ENCODE measurements at regions not wholly inside any gene's neighbourhood (a gene's known extent, or its start where the extent isn't known, plus 50 kb on each side); places are given as distances from the start of the nearest gene placed in this dataset.

DNA sequence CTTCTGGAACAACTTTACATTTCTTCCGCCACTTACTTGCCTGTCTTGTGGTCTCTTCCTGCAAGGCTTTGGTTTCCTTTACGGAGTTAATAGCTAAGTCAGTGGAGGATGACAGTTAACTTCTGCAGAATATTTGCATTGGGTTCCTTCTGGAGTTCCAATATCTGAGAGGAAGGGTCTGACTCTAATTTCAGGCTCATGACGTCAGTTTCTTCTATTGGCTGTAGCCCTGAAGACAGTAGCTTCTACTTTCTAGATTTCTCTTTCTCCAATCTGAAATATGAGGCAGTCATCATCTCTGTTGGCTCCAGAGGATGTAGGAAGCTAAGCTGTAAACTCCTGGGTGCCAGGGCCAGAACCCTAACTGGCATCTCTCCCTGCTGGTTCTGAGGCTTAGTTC, 76.7 kb downstream of the FRMPD3 start:
- no peaks in the 10 kb centered on the region for H3K27me3 ChIP-seq
- H3K4me1 ChIP-seq: peaks cover 0 to 8% of the 10 kb centered on the region in 2 donors
- no peak overlapping the region for H3K4me3 ChIP-seq (replicated peaks in 1 of 3)
- whole genome bisulfite sequencing, 2 donors: 93 to 94% methylated on average over 3 of the region's 3 CpGs
- no peak for DNase-seq
- TF ChIP-seq, protein P1, sequence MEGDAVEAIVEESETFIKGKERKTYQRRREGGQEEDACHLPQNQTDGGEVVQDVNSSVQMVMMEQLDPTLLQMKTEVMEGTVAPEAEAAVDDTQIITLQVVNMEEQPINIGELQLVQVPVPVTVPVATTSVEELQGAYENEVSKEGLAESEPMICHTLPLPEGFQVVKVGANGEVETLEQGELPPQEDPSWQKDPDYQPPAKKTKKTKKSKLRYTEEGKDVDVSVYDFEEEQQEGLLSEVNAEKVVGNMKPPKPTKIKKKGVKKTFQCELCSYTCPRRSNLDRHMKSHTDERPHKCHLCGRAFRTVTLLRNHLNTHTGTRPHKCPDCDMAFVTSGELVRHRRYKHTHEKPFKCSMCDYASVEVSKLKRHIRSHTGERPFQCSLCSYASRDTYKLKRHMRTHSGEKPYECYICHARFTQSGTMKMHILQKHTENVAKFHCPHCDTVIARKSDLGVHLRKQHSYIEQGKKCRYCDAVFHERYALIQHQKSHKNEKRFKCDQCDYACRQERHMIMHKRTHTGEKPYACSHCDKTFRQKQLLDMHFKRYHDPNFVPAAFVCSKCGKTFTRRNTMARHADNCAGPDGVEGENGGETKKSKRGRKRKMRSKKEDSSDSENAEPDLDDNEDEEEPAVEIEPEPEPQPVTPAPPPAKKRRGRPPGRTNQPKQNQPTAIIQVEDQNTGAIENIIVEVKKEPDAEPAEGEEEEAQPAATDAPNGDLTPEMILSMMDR (IDR thresholded peaks at IDR 0.05): no peak
- TF ChIP-seq POLR2A (IDR thresholded peaks at IDR 0.05): no peak
- peak overlapping the region in 1 of 3 donors; percentile 21 for H3K27ac ChIP-seq
- intact Hi-C loops (cut with DNase I): no loop called here
- no peaks in the 10 kb centered on the region for H3K9me3 ChIP-seq
- H3K36me3 ChIP-seq: no peaks in the 10 kb centered on the region

DNA sequence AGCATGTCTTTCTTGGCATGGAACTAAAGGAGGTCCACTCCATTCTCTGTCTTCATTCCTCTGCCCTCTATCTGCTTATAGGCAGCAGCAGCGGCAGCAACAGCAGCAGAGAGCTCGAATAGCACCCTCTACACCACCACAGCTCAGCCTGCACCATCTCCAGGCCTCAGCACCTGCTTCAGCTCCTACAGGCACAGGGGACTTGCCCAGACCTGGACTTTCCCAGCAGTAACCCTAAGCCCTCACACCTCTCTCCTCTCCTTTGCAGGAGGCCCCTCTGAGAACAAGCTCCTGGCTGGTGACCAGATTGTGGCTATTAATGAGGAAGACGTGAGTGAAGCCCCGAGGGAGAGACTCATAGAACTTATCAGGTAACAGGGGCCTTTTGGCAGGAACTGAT, 80.7 kb downstream of the FRMPD3 start:
- Histone ChIP-seq H3K27ac (no peak overlapping the region), H3K36me3 (no peaks in the 10 kb centered on the region), H3K4me3 (replicated peaks in 1 of 3) (no peak overlapping the region), H3K27me3 (no peaks in the 10 kb centered on the region), H3K4me1 (peaks cover 0 to 8% of the 10 kb centered on the region in 2 donors), H3K9me3 (no peaks in the 10 kb centered on the region)
- intact Hi-C loops (cut with DNase I): no loop called here
- DNase-seq: no peak
- 47 to 86% methylated on average over 3 of the region's 4 CpGs for WGBS, 2 donors
- TF ChIP-seq, protein P1 (IDR thresholded peaks at IDR 0.05): no peak
- no peak for TF ChIP-seq POLR2A (IDR thresholded peaks at IDR 0.05)

DNA sequence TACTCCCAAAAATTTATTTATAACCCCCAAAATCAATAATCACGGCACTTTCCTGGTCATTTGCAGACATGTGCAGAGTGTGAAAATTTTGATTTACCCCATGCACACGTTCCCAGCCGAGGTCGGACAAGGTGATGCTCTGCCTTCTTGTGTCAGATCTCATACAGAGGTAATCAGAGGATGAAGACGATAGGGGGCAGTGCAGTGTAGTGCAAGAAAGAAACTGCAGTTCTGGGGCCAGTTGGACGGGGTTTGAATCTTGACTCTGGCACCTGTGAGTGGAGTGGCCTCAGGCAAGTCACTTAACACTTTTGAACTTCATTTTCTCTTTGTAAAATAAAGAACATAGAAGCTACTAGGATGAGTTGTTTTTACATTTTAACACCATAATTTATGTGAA, 88.4 kb downstream of the FRMPD3 start:
- Histone ChIP-seq H3K27me3 (no peaks in the 10 kb centered on the region), H3K9me3 (no peaks in the 10 kb centered on the region), H3K36me3 (no peaks in the 10 kb centered on the region), H3K4me1 (no peaks in the 10 kb centered on the region), H3K27ac (no peak overlapping the region), H3K4me3 (replicated peaks in 1 of 3) (no peak overlapping the region)
- TF ChIP-seq POLR2A (IDR thresholded peaks at IDR 0.05): no peak
- TF ChIP-seq, protein P1 (IDR thresholded peaks at IDR 0.05): peak in 1 of 6 experiments; percentile 28
- WGBS, 2 donors: 59% methylated on average over 5 to 6 of the region's 6 CpGs
- intact Hi-C loops (cut with DNase I): no loop called here
- no peak for DNase-seq

DNA sequence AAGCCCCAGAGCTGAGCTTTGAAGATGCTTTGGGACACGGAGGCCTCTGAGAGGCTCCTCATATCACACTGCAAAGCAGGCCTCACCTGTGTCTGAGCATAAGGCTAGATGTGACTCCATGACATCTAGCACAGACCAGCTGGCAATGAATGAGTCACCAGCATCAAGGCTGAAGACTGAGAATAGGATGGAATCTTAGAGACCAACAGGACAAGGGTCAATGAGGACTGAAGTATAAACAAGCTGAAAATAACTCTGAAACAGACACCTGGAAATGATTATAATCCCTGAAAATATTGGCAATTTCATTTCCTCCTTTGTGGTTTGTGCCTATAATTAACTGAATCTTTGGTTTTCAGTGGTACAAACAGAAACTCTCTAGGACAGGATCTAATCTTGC, 87.1 kb upstream of the PRPS1 start:
- no peak for TF ChIP-seq POLR2A (IDR thresholded peaks at IDR 0.05)
- TF ChIP-seq, protein P1 (IDR thresholded peaks at IDR 0.05): no peak
- H3K36me3 ChIP-seq: no peaks in the 10 kb centered on the region

DNA sequence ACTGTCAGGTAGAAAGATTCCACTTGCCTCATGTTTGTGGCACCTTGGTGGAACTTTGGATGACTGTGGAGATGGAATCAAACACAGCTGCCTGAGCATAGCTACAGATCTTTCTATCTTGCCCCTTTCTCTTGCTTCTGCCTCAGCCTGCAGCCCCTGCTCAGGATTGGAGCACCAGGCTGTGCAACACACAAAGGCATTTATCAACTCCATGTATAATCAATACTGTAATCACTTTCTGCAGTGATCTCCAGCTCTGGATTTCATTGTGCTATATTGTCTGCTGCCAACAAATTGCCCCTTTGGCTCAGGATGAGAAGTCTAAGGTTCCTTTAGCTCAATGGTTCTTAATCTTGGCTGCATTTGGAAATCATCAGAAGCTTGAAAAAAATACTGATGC, 86.3 kb upstream of the PRPS1 start:
- H3K27ac ChIP-seq: no peak overlapping the region
- no peak for DNase-seq
- no peaks in the 10 kb centered on the region for H3K36me3 ChIP-seq
- intact Hi-C loops (cut with DNase I): no loop called here
- H3K4me3 ChIP-seq (replicated peaks in 1 of 3): no peak overlapping the region
- TF ChIP-seq, protein P1 (IDR thresholded peaks at IDR 0.05): no peak
- TF ChIP-seq POLR2A (IDR thresholded peaks at IDR 0.05): no peak
- H3K9me3 ChIP-seq: no peaks in the 10 kb centered on the region
- H3K27me3 ChIP-seq: no peaks in the 10 kb centered on the region
- no peaks in the 10 kb centered on the region for H3K4me1 ChIP-seq

More for the DNA sequence above, 87.1 kb upstream of the PRPS1 start:
- no peaks in the 10 kb centered on the region for H3K27me3 ChIP-seq
- no peak for DNase-seq
- H3K4me1 ChIP-seq: no peaks in the 10 kb centered on the region
- no peak overlapping the region for H3K27ac ChIP-seq
- 100% methylated on average over 1 of the region's 1 CpG for WGBS, 2 donors
- intact Hi-C loops (cut with DNase I): no loop called here
- H3K4me3 ChIP-seq (replicated peaks in 1 of 3): no peak overlapping the region
- H3K9me3 ChIP-seq: no peaks in the 10 kb centered on the region
